GM21515 (cell line): ENCODE measurements at regions not wholly inside any gene's neighbourhood (a gene's known extent, or its start where the extent isn't known, plus 50 kb on each side); places are given as distances from the start of the nearest gene placed in this dataset.

Experiments used
- ATAC-seq: cut with Tn5 transposase; IDR thresholded peaks from one replicate; pipeline ENCODE4 v1.9.1; 2021; ENCODE audit not compliant: unreplicated experiment

GRCh38 chr2:123002660-123003248 lies 1022.3 kb upstream of the CNTNAP5 start:
- no peak for ATAC-seq

GRCh38 chr2:123015186-123015585 lies 1009.9 kb upstream of the CNTNAP5 start:
- ATAC-seq = no peak

- no peak for ATAC-seq
Observed at GRCh38 chr2:123035541-123035940, 989.5 kb upstream of the CNTNAP5 start.

GRCh38 chr2:123036300-123036699 lies 988.8 kb upstream of the CNTNAP5 start:
- no peak for ATAC-seq

- no peak for ATAC-seq
Observed at GRCh38 chr2:123040506-123040905, 984.6 kb upstream of the CNTNAP5 start.

- ATAC-seq = no peak
Observed at GRCh38 chr2:123043458-123043857, 981.6 kb upstream of the CNTNAP5 start.

- ATAC-seq = no peak
Observed at GRCh38 chr2:123045713-123046112, 979.4 kb upstream of the CNTNAP5 start.

- no peak for ATAC-seq
Observed at GRCh38 chr2:123047186-123047585, 977.9 kb upstream of the CNTNAP5 start.

GRCh38 chr2:123051136-123051535 lies 974.0 kb upstream of the CNTNAP5 start:
- ATAC-seq = no peak

GRCh38 chr2:123061534-123061933 lies 963.6 kb upstream of the CNTNAP5 start:
- no peak for ATAC-seq

- no peak for ATAC-seq
Observed at GRCh38 chr2:123073371-123073770, 951.7 kb upstream of the CNTNAP5 start.

- no peak for ATAC-seq
Observed at GRCh38 chr2:123073956-123074355, 951.1 kb upstream of the CNTNAP5 start.

- ATAC-seq = no peak
Observed at GRCh38 chr2:123077101-123077500, 948.0 kb upstream of the CNTNAP5 start.

GRCh38 chr2:123080331-123080730 lies 944.8 kb upstream of the CNTNAP5 start:
- ATAC-seq = no peak

GRCh38 chr2:123085484-123085883 lies 939.6 kb upstream of the CNTNAP5 start:
- ATAC-seq = no peak

GRCh38 chr2:123086613-123087385 lies 938.3 kb upstream of the CNTNAP5 start:
- no peak for ATAC-seq

GRCh38 chr2:123091471-123091870 lies 933.6 kb upstream of the CNTNAP5 start:
- ATAC-seq = no peak

GRCh38 chr2:123093199-123093598 lies 931.9 kb upstream of the CNTNAP5 start:
- no peak for ATAC-seq

- ATAC-seq = no peak
Observed at GRCh38 chr2:123095219-123095835, 929.8 kb upstream of the CNTNAP5 start.

GRCh38 chr2:123098619-123099018 lies 926.5 kb upstream of the CNTNAP5 start:
- ATAC-seq = no peak

- ATAC-seq = no peak
Observed at GRCh38 chr2:123101434-123101833, 923.7 kb upstream of the CNTNAP5 start.

GRCh38 chr2:123103902-123104301 lies 921.2 kb upstream of the CNTNAP5 start:
- no peak for ATAC-seq
